ENCODE measurements at regions not wholly inside any gene's neighbourhood (a gene's known extent, or its start where the extent isn't known, plus 50 kb on each side); places are given as distances from the start of the nearest gene placed in this dataset.

- Histone ChIP-seq H3K4me3 (ENCODE audit: low read depth, low read length) (no peak overlapping the region), H3K27ac (no peak overlapping the region), H3K4me1 (no peaks in the 10 kb centered on the region), H3K36me3 (ENCODE audit: control insufficient read depth, insufficient read depth, low read length) (no peaks in the 10 kb centered on the region), H3K9me3 (ENCODE audit: control insufficient read depth, low read length) (no peaks in the 10 kb centered on the region), H3K27me3 (ENCODE audit: control insufficient read depth, insufficient read depth, low read length) (no peaks in the 10 kb centered on the region), H3K79me2 (no peaks in the 10 kb centered on the region), H3K4me2 (ENCODE audit: low read length) (no peak overlapping the region), H2AFZ (no peak overlapping the region), H3K9ac (no peak overlapping the region)
- no peak for TF ChIP-seq CTCF (IDR thresholded peaks at IDR 0.05)
Observed at GRCh38 chrX:107577933-107578332, 50.4 kb upstream of the PRPS1 start.

Data from parathyroid adenoma (tissue), 2 donors.